H1 (cell line): ENCODE measurements at regions not wholly inside any gene's neighbourhood (a gene's known extent, or its start where the extent isn't known, plus 50 kb on each side); places are given as distances from the start of the nearest gene placed in this dataset.

Experiments used
- CTCF ChIA-PET: fragments of 300-600 bp; sonication (Branson Sonifier 250); formaldehyde crosslinking; loops from one replicate; lab custom pipeline; 2021; ENCODE audit not compliant: partially characterized antibody; lab: Charles Lee
- POLR2A ChIA-PET: fragments of 300-600 bp; sonication (Branson Sonifier 250); formaldehyde crosslinking; loops from one replicate; lab custom pipeline; 2021; ENCODE audit warnings: inconsistent platforms; ENCODE audit not compliant: partially characterized antibody; lab: Charles Lee
- DNase-seq, 2 experiments: peaks; one replicate each; pipeline versions ENCODE4 v3.0.0 to v3.0.0-alpha.2; 2010 to 2022; ENCODE audit warnings: low spot score in 2 of 2, low read depth in 1 of 2, mixed read lengths in 1 of 2
- FAIRE-seq: peaks from 2 replicates; lab custom pipeline; 2011; peaks lifted over from hg19 to GRCh38; lab: Jason Lieb, UNC
- H2AFZ ChIP-seq: 2 replicates; pipeline ENCODE4 v1.8.1; 2012; ENCODE audit warnings: low read length, inconsistent platforms
- H2AK5ac ChIP-seq: 2 replicates; pipeline ENCODE4 v1.6.1; 2013; ENCODE audit warnings: low read depth, low read length
- H2BK120ac ChIP-seq: replicated peaks from 2 replicates; pipeline ENCODE3; 2013; ENCODE audit warnings: low read depth, low read length, inconsistent platforms
- H2BK12ac ChIP-seq: 2 replicates; pipeline ENCODE4 v1.6.1; 2013; ENCODE audit warnings: low read depth, low read length
- H2BK15ac ChIP-seq: 2 replicates; pipeline ENCODE4 v1.6.1; 2013; ENCODE audit warnings: low read length
- H2BK20ac ChIP-seq: 2 replicates; pipeline ENCODE4 v1.6.1; 2013; ENCODE audit warnings: low read length
- H2BK5ac ChIP-seq: 2 replicates; pipeline ENCODE4 v1.6.1; 2013; ENCODE audit warnings: low read depth, low read length
- H3K14ac ChIP-seq: 2 replicates; pipeline ENCODE4 v1.6.1; 2013; ENCODE audit warnings: inconsistent platforms; ENCODE audit not compliant: insufficient read length
- H3K18ac ChIP-seq: 2 replicates; pipeline ENCODE4 v1.6.1; 2013; ENCODE audit warnings: low read length; ENCODE audit errors: extremely low read depth
- H3K23ac ChIP-seq: 2 replicates; pipeline ENCODE4 v1.6.1; 2013; ENCODE audit warnings: inconsistent platforms; ENCODE audit not compliant: insufficient read length
- H3K23me2 ChIP-seq: 2 replicates; pipeline ENCODE4 v1.6.1; 2013; ENCODE audit warnings: low read depth, low read length
- H3K27ac ChIP-seq: 2 replicates; pipeline ENCODE4 v1.6.1; 2011; ENCODE audit warnings: low read depth, low read length, inconsistent platforms
- H3K27me3 ChIP-seq, 4 experiments: replicated peaks in 1 of 4; 1 replicate in 1 of 4; 2 replicates in 3 of 4; pipeline versions ENCODE4 v1.6.1 to v1.8.1; 2011 to 2013; ENCODE audit warnings: low read length in 3 of 4, mild to moderate bottlenecking in 3 of 4, inconsistent platforms in 2 of 4, mixed read lengths in 2 of 4, moderate library complexity in 1 of 4; ENCODE audit not compliant: control insufficient read depth in 3 of 4, insufficient read depth in 3 of 4; ENCODE audit errors: extremely low read depth in 1 of 4
- H3K36me3 ChIP-seq, 4 experiments: 2 replicates each; pipeline versions ENCODE4 v1.6.1 to v1.8.1; 2011 to 2013; ENCODE audit warnings: mild to moderate bottlenecking in 4 of 4, low read length in 3 of 4, moderate library complexity in 2 of 4, control low read depth in 1 of 4, inconsistent platforms in 1 of 4; ENCODE audit not compliant: insufficient read depth in 4 of 4, control insufficient read depth in 2 of 4
- H3K4ac ChIP-seq: replicated peaks from 2 replicates; pipeline ENCODE3; 2013; ENCODE audit warnings: low read length, low read depth, mixed read lengths, inconsistent platforms; ENCODE audit not compliant: insufficient read length
- H3K4me1 ChIP-seq, 4 experiments: replicated peaks in 1 of 4; 1 replicate in 1 of 4; 2 replicates in 3 of 4; pipeline versions ENCODE4 v1.6.1 to v1.8.1; 2011 to 2013; ENCODE audit warnings: low read length in 3 of 4, inconsistent platforms in 2 of 4, mixed read lengths in 1 of 4; ENCODE audit not compliant: insufficient read depth in 4 of 4, control insufficient read depth in 3 of 4
- H3K4me2 ChIP-seq, 2 experiments: 2 replicates each; pipeline versions ENCODE4 v1.6.1 to v1.8.1; 2011 to 2013; ENCODE audit warnings: low read depth in 2 of 2, low read length in 2 of 2, control low read depth in 1 of 2, inconsistent platforms in 1 of 2, mild to moderate bottlenecking in 1 of 2; ENCODE audit not compliant: insufficient read depth in 1 of 2
- H3K4me3 ChIP-seq, 4 experiments: fragments of 200-600, 300-600 bp in 1 of 4; sonication (generic), shearing (Covaris generic), sonication (Bioruptor Twin) in 1 of 4; 2 replicates each; pipeline versions ENCODE4 v1.5.1 to v1.8.1; 2011 to 2016; ENCODE audit warnings: low read length in 4 of 4, low read depth in 3 of 4, control low read depth in 2 of 4, inconsistent platforms in 2 of 4, mild to moderate bottlenecking in 2 of 4, mixed read lengths in 1 of 4, moderate library complexity in 1 of 4; ENCODE audit not compliant: insufficient read depth in 2 of 4; ENCODE audit errors: extremely low read depth in 1 of 4
- H3K56ac ChIP-seq: replicated peaks from 2 replicates; pipeline ENCODE3; 2013; ENCODE audit warnings: low read depth, mild to moderate bottlenecking, mixed read lengths, low read length, inconsistent platforms; ENCODE audit not compliant: insufficient read length
- H3K79me1 ChIP-seq: 2 replicates; pipeline ENCODE4 v1.6.1; 2013; ENCODE audit warnings: low read depth, low read length, control low read depth
- H3K79me2 ChIP-seq, 2 experiments: 2 replicates each; pipeline versions ENCODE4 v1.6.1 to v1.8.1; 2012 to 2013; ENCODE audit warnings: low read length in 2 of 2, mild to moderate bottlenecking in 2 of 2, inconsistent platforms in 1 of 2; ENCODE audit not compliant: insufficient read depth in 2 of 2, control insufficient read depth in 1 of 2
- H3K9ac ChIP-seq, 4 experiments: replicated peaks in 1 of 4; 1 replicate in 1 of 4; 2 replicates in 3 of 4; pipeline versions ENCODE4 v1.6.1 to v1.8.1; 2011 to 2013; ENCODE audit warnings: low read depth in 3 of 4, low read length in 3 of 4, control low read depth in 2 of 4, mild to moderate bottlenecking in 2 of 4, moderate library complexity in 2 of 4, inconsistent platforms in 1 of 4; ENCODE audit errors: extremely low read depth in 1 of 4
- H3K9me3 ChIP-seq, 2 experiments: 2 replicates each; pipeline versions ENCODE4 v1.6.1 to v1.8.1; 2012 to 2013; ENCODE audit warnings: mild to moderate bottlenecking in 2 of 2, moderate library complexity in 2 of 2, control low read depth in 1 of 2, inconsistent platforms in 1 of 2, low read depth in 1 of 2, low read length in 1 of 2, mixed read lengths in 1 of 2; ENCODE audit not compliant: insufficient read depth in 2 of 2
- H4K20me1 ChIP-seq, 2 experiments: replicated peaks in 1 of 2; 2 replicates each; pipeline versions ENCODE3 to v1.8.1; 2011 to 2013; ENCODE audit warnings: inconsistent platforms in 2 of 2, low read length in 2 of 2, mild to moderate bottlenecking in 1 of 2; ENCODE audit not compliant: insufficient read depth in 2 of 2, control insufficient read depth in 1 of 2
- H4K5ac ChIP-seq: 2 replicates; pipeline ENCODE4 v1.6.1; 2013; ENCODE audit warnings: low read length, low read depth, mixed read lengths, inconsistent platforms; ENCODE audit not compliant: insufficient read length
- H4K8ac ChIP-seq: 2 replicates; pipeline ENCODE4 v1.8.0; 2013; ENCODE audit warnings: mild to moderate bottlenecking, moderate library complexity, low read length, inconsistent platforms; ENCODE audit not compliant: insufficient read depth; ENCODE audit errors: extremely low read depth
- H4K91ac ChIP-seq: replicated peaks from 2 replicates; pipeline ENCODE3; 2013; ENCODE audit warnings: low read length, mixed read lengths, inconsistent platforms; ENCODE audit not compliant: insufficient read length
- BACH1 ChIP-seq: IDR thresholded peaks from 2 replicates; pipeline ENCODE4 v1.6.1; 2012; ENCODE audit warnings: low read length, improper control_type of control experiment
- CBX8 ChIP-seq: fragments of 300-800, 300-1000 bp; sonication (generic); IDR thresholded peaks from 2 replicates; pipeline ENCODE4 v1.7.1; 2016; ENCODE audit warnings: low read depth, low read length, borderline replicate concordance
- CTBP2 ChIP-seq: IDR thresholded peaks from 2 replicates; pipeline ENCODE4 v1.7.0; 2011; ENCODE audit warnings: borderline replicate concordance, mild to moderate bottlenecking, moderate library complexity, mixed read lengths, low read length; ENCODE audit not compliant: insufficient read depth, insufficient read length
- EZH2 ChIP-seq: fragments of 200-600 bp; sonication (generic); IDR thresholded peaks from 2 replicates; pipeline ENCODE4 v1.7.1; 2012; ENCODE audit warnings: low read depth, mild to moderate bottlenecking, moderate library complexity, low read length, inconsistent platforms; ENCODE audit not compliant: severe bottlenecking
- GABPA ChIP-seq: IDR thresholded peaks from 2 replicates; pipeline ENCODE4 v1.6.1; 2011; ENCODE audit warnings: mild to moderate bottlenecking, low read length, moderate library complexity, borderline replicate concordance; ENCODE audit not compliant: insufficient read depth
- GTF2F1 ChIP-seq: IDR thresholded peaks from 2 replicates; pipeline ENCODE4 v1.6.1; 2012; ENCODE audit warnings: low read depth, low read length, improper control_type of control experiment, borderline replicate concordance
- JUN ChIP-seq: IDR thresholded peaks from 2 replicates; pipeline ENCODE4 v1.6.1; 2011; ENCODE audit warnings: low read depth, mild to moderate bottlenecking, improper control_type of control experiment, low read length
- KDM5A ChIP-seq: fragments of 200-600 bp; IDR thresholded peaks from 2 replicates; pipeline ENCODE4 v1.7.1; 2012; ENCODE audit warnings: mild to moderate bottlenecking, low read length, inconsistent platforms, mixed read lengths
- POLR2AphosphoS5 ChIP-seq: IDR thresholded peaks from 2 replicates; pipeline ENCODE4 v1.6.1; 2011; ENCODE audit warnings: low read depth, low read length
- SAP30 ChIP-seq: fragments of 300-600 bp; sonication (generic); IDR thresholded peaks from 2 replicates; pipeline ENCODE4 v1.7.1; 2012; ENCODE audit warnings: low read length, moderate library complexity, mild to moderate bottlenecking, inconsistent platforms; ENCODE audit not compliant: insufficient read depth, insufficient replicate concordance
- SRF ChIP-seq: IDR thresholded peaks from 2 replicates; pipeline ENCODE4 v1.6.1; 2011; ENCODE audit warnings: mild to moderate bottlenecking, low read depth, low read length, moderate library complexity
- WGBS, 2 experiments: shearing (Covaris generic) in 1 of 2; methylation state at CpG; one replicate each; pipeline versions ENCODE4 v1.1.6 to v1.1.7; 2013 to 2015; ENCODE audit warnings: low lambda C conversion rate in 2 of 2, mixed read lengths in 2 of 2, inconsistent platforms in 1 of 2, low coverage in 1 of 2, missing lambda C conversion rate in 1 of 2; ENCODE audit not compliant: insufficient replicate concordance in 2 of 2, insufficient coverage in 1 of 2, insufficient read length in 1 of 2; ENCODE audit errors: extremely low coverage in 1 of 2, missing lambda C conversion rate in 1 of 2; 5-methylcytosine and 5-hydroxymethylcytosine counted together
- TF ChIP-seq, protein P1 (sequence below): IDR thresholded peaks from 2 replicates; pipeline ENCODE4 v1.6.1; 2012; ENCODE audit warnings: inconsistent platforms

- H2BK12ac ChIP-seq: no peak overlapping the region
- H3K4ac ChIP-seq: no peak overlapping the region
- no peaks in the 10 kb centered on the region; the same call in 1 of the 2 replicates for H3K23me2 ChIP-seq
- H3K9me3 ChIP-seq: no peaks in the 10 kb centered on the region
- DNase-seq (no peak), FAIRE-seq (no peak)
- H4K91ac ChIP-seq: no peak overlapping the region
- H3K56ac ChIP-seq: no peak overlapping the region
- no peak overlapping the region for H2AFZ ChIP-seq
- no peaks in the 10 kb centered on the region for H3K79me1 ChIP-seq
- 87% methylated on average over 16 of the region's 16 CpGs; no CpG with 5 or more reads in 1 of the 2 experiments for WGBS, 2 experiments
- no peak overlapping the region for H3K4me2 ChIP-seq
- no peak overlapping the region for H4K5ac ChIP-seq
- no peak overlapping the region for H2BK120ac ChIP-seq
- H3K4me1 ChIP-seq: no peaks in the 10 kb centered on the region
- no peak overlapping the region for H3K14ac ChIP-seq
- H3K9ac ChIP-seq: no peak overlapping the region
- H4K8ac ChIP-seq: no peak overlapping the region
- no peak overlapping the region for H2BK5ac ChIP-seq
- CTCF ChIA-PET: no interaction called here
- H3K27me3 ChIP-seq: no peaks in the 10 kb centered on the region
- H3K36me3 ChIP-seq: no peaks in the 10 kb centered on the region
- no peak overlapping the region for H3K18ac ChIP-seq
- H2BK15ac ChIP-seq: no peak overlapping the region
- H2BK20ac ChIP-seq: no peak overlapping the region
- H3K79me2 ChIP-seq: no peaks in the 10 kb centered on the region
- H4K20me1 ChIP-seq: no peaks in the 10 kb centered on the region
- H3K23ac ChIP-seq: no peak overlapping the region
- POLR2A ChIA-PET: interaction anchor here (1.0 kb wide), 1 partner anchor 12 kb away, joined by 3 read pairs; no protein-coding TSS in a partner anchor
- no peak overlapping the region for H3K27ac ChIP-seq
- H2AK5ac ChIP-seq: no peak overlapping the region
- H3K4me3 ChIP-seq: no peak overlapping the region
- TF ChIP-seq GTF2F1 (no peak), SAP30 (no peak), EZH2 (no peak), CBX8 (no peak), KDM5A (no peak), JUN (no peak), GABPA (no peak), CTBP2 (no peak), SRF (no peak), BACH1 (no peak), POLR2AphosphoS5 (no peak)
- TF ChIP-seq, protein P1, sequence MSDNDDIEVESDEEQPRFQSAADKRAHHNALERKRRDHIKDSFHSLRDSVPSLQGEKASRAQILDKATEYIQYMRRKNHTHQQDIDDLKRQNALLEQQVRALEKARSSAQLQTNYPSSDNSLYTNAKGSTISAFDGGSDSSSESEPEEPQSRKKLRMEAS: no peak
Observed at GRCh38 chr16:55081622-55082590, 151.2 kb downstream of the IRX5 start.
